ENCODE measurements at regions not wholly inside any gene's neighbourhood (a gene's known extent, or its start where the extent isn't known, plus 50 kb on each side); places are given as distances from the start of the nearest gene placed in this dataset.

- no peak for TF ChIP-seq CTCF (IDR thresholded peaks at IDR 0.05)
- Histone ChIP-seq H3K36me3 (no peaks in the 10 kb centered on the region), H3K9me3 (no peaks in the 10 kb centered on the region), H3K27ac (no peak overlapping the region), H3K27me3 (no peaks in the 10 kb centered on the region), H3K4me3 (no peak overlapping the region), H3K4me1 (no peaks in the 10 kb centered on the region)
- DNase-seq = no peak
- intact Hi-C loops (cut with DNase I; ENCODE audit: low total_unique reads) = no loop called here
These were observed 191.1 kb downstream of the TTLL2 start for GRCh38 chr6:167515873-167516507.

GRCh38 chr6:167517254-167517916 is 192.5 kb downstream of the TTLL2 start:
- intact Hi-C loops (cut with DNase I; ENCODE audit: low total_unique reads) = no loop called here
- no peak for TF ChIP-seq CTCF (IDR thresholded peaks at IDR 0.05)
- Histone ChIP-seq H3K27ac (no peak overlapping the region), H3K27me3 (peaks cover 0 to 3% of the 10 kb centered on the region in 2 donors), H3K36me3 (no peaks in the 10 kb centered on the region), H3K9me3 (no peaks in the 10 kb centered on the region), H3K4me1 (no peaks in the 10 kb centered on the region), H3K4me3 (no peak overlapping the region)
- no peak for DNase-seq

GRCh38 chr6:167523426-167523825 is 198.5 kb downstream of the TTLL2 start:
- intact Hi-C loops (cut with DNase I; ENCODE audit: low total_unique reads) = no loop called here
- Histone ChIP-seq H3K27ac (no peak overlapping the region), H3K27me3 (peaks cover 0 to 3% of the 10 kb centered on the region in 2 donors), H3K36me3 (no peaks in the 10 kb centered on the region), H3K4me1 (no peaks in the 10 kb centered on the region), H3K9me3 (no peaks in the 10 kb centered on the region), H3K4me3 (no peak overlapping the region)
- no peak for TF ChIP-seq CTCF (IDR thresholded peaks at IDR 0.05)
- no peak for DNase-seq

DNA sequence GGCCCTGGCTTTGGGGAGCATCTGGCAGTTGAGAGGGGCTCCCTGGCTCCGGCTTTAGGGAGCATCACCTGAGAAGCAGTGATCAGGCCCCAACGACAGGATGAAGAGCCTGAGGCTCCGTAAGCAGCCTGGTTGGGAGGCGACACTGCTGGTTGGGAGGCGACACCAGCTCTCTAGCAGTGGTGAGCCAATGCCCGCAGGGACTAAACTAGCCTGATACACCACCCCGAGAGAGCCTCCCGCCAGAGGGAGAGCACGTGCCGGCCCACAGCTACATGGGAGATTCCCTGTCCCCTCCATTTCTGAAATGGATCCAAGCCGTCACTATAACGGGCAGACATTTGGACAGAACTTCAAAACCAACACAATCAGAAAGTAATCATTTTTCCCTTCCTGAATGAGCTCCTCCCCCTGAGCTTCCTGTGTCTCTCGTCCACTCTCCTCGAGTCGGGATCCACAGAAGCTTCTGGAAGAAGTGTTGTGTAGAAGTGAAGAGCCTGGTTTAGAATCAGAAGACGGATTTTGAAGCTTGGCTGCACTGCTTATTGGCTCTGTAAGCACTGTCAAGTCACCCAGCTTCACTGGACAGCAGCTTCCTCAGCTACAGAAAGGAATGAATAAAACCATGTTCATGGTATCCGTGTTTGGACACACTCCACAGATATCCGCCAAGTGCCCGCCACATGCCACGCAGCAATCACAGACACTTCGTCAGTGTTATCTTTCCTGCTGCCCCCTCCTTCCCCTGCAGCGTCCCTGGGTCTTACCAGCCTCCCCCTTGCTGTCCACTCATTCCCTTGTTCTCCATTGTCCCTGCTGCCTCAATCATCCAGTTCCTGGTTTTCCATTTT is 199.6 kb downstream of the TTLL2 start:
- Histone ChIP-seq H3K36me3 (no peaks in the 10 kb centered on the region), H3K27ac (no peak overlapping the region), H3K27me3 (peaks cover 0 to 3% of the 10 kb centered on the region in 2 donors), H3K4me1 (no peaks in the 10 kb centered on the region), H3K4me3 (no peak overlapping the region), H3K9me3 (no peaks in the 10 kb centered on the region)
- TF ChIP-seq CTCF (IDR thresholded peaks at IDR 0.05) = no peak
- intact Hi-C loops (cut with DNase I; ENCODE audit: low total_unique reads) = no loop called here
- no peak for DNase-seq

GRCh38 chr6:167525774-167526173 is 200.9 kb downstream of the TTLL2 start:
- Histone ChIP-seq H3K36me3 (no peaks in the 10 kb centered on the region), H3K27ac (no peak overlapping the region), H3K4me3 (no peak overlapping the region), H3K9me3 (no peaks in the 10 kb centered on the region), H3K27me3 (peaks cover 0 to 5% of the 10 kb centered on the region in 2 donors), H3K4me1 (no peaks in the 10 kb centered on the region)
- no peak for TF ChIP-seq CTCF (IDR thresholded peaks at IDR 0.05)
- intact Hi-C loops (cut with DNase I; ENCODE audit: low total_unique reads) = no loop called here
- DNase-seq = no peak
